PC-9 (cell line): ENCODE measurements at regions not wholly inside any gene's neighbourhood (a gene's known extent, or its start where the extent isn't known, plus 50 kb on each side); places are given as distances from the start of the nearest gene placed in this dataset.

Experiments
- BruUV-seq: library from RNA; stranded (reverse); fragments of 400-500 nt; replicated peaks from 2 replicates; lab custom pipeline; 2021; lab: Mats Ljungman, UMichigan
- CTCF ChIA-PET: fragments of 300-600 bp; sonication (Branson Sonifier 250); formaldehyde crosslinking; loops from one replicate; lab custom pipeline; 2022; ENCODE audit warnings: antibody characterized with exemption; lab: Charles Lee
- POLR2A ChIA-PET: fragments of 300-600 bp; sonication (Branson Sonifier 250); formaldehyde crosslinking; loops from one replicate; lab custom pipeline; 2022; ENCODE audit warnings: antibody characterized with exemption; ENCODE audit not compliant: unreplicated experiment; lab: Charles Lee
- DNase-seq, 2 experiments: peaks; one replicate each; pipeline versions ENCODE4 v3.0.0 to v3.0.0-alpha.2; 2015 to 2022; ENCODE audit warnings: mixed read lengths in 1 of 2
- H2AFZ ChIP-seq: fragments of 200-600 bp; sonication (generic); 2 replicates; pipeline ENCODE4 v1.8.1; 2017; ENCODE audit warnings: antibody characterized with exemption
- H3F3A ChIP-seq: fragments of 200-600 bp; sonication (generic); 2 replicates; pipeline ENCODE4 v1.8.1; 2017; ENCODE audit warnings: antibody characterized with exemption, mild to moderate bottlenecking, low read depth; ENCODE audit not compliant: insufficient read depth
- H3K27ac ChIP-seq: fragments of 200-600 bp; sonication (generic); 2 replicates; pipeline ENCODE4 v1.6.1; 2016; ENCODE audit warnings: mixed run types
- H3K27me3 ChIP-seq: fragments of 200-600 bp; sonication (generic); 2 replicates; pipeline ENCODE4 v1.6.1; 2016; ENCODE audit warnings: low read depth, mixed run types; ENCODE audit not compliant: insufficient read depth
- H3K36me3 ChIP-seq: fragments of 200-600 bp; sonication (generic); 2 replicates; pipeline ENCODE4 v1.6.1; 2016; ENCODE audit warnings: low read depth, mixed run types
- H3K4me1 ChIP-seq: fragments of 200-600 bp; sonication (generic); replicated peaks from 2 replicates; pipeline ENCODE4 v1.6.1; 2016; ENCODE audit warnings: mixed run types; ENCODE audit not compliant: insufficient read depth
- H3K4me2 ChIP-seq: fragments of 200-600 bp; sonication (generic); 2 replicates; pipeline ENCODE4 v1.6.1; 2017; ENCODE audit warnings: mixed run types
- H3K4me3 ChIP-seq: fragments of 200-600 bp; sonication (generic); 2 replicates; pipeline ENCODE4 v1.6.1; 2016; ENCODE audit warnings: mixed run types
- H3K79me2 ChIP-seq: fragments of 200-600 bp; sonication (generic); 2 replicates; pipeline ENCODE4 v1.6.1; 2017; ENCODE audit warnings: low read depth, mixed run types
- H3K9me2 ChIP-seq: fragments of 200-600 bp; sonication (generic); 2 replicates; pipeline ENCODE4 v1.8.1; 2017; ENCODE audit warnings: mild to moderate bottlenecking; ENCODE audit not compliant: insufficient read depth
- H3K9me3 ChIP-seq: fragments of 200-600 bp; sonication (generic); 2 replicates; pipeline ENCODE4 v1.8.1; 2016; ENCODE audit warnings: low read depth; ENCODE audit not compliant: insufficient read depth
- H4K20me1 ChIP-seq: fragments of 200-600 bp; sonication (generic); 2 replicates; pipeline ENCODE4 v1.8.1; 2017; ENCODE audit not compliant: insufficient read depth
- EZH2 ChIP-seq: fragments of 200-600 bp; sonication (generic); IDR thresholded peaks from 2 replicates; pipeline ENCODE4 v1.8.0; 2017; ENCODE audit warnings: antibody characterized with exemption, low read depth
- intact Hi-C: fragments of 100-400 bp; cut with micrococcal nuclease; formaldehyde crosslinking; loops from one replicate; pipeline ENCODE4 v1.10.0; 2022; ENCODE audit not compliant: unreplicated experiment
- TF ChIP-seq, protein P1 (sequence below): fragments of 200-600 bp; sonication (generic); conservative IDR thresholded peaks from 2 replicates; pipeline ENCODE4 v1.6.1; 2017; ENCODE audit warnings: mixed run types, antibody characterized with exemption, mild to moderate bottlenecking, moderate library complexity

DNA sequence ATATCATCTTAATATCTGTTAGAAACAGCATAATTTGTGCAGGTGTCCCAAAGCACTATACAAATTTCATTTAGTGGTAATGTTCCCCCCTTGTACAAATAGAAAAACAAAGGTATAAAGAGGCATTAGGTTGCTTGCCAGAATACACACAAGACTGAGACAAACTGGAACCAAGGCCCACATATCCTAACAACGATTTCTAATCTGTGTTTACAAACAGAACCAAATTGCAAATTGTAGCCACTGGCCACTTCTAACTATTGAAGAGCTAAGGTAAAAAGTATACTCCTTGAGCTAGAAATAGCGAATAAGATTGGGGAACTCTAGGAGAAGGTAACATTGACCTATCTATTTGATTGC lies 526.1 kb downstream of the KLF12 start:
- H3K79me2 ChIP-seq = no peaks in the 10 kb centered on the region
- intact Hi-C loops = no loop called here
- H3K27ac ChIP-seq = no peak overlapping the region
- no peak overlapping the region for H2AFZ ChIP-seq
- H3K9me3 ChIP-seq = no peaks in the 10 kb centered on the region
- H4K20me1 ChIP-seq = no peaks in the 10 kb centered on the region
- H3F3A ChIP-seq = no peaks in the 10 kb centered on the region
- CTCF ChIA-PET = no interaction called here
- DNase-seq = no peak
- BruUV-seq = no TSS peak
- TF ChIP-seq, protein P1, sequence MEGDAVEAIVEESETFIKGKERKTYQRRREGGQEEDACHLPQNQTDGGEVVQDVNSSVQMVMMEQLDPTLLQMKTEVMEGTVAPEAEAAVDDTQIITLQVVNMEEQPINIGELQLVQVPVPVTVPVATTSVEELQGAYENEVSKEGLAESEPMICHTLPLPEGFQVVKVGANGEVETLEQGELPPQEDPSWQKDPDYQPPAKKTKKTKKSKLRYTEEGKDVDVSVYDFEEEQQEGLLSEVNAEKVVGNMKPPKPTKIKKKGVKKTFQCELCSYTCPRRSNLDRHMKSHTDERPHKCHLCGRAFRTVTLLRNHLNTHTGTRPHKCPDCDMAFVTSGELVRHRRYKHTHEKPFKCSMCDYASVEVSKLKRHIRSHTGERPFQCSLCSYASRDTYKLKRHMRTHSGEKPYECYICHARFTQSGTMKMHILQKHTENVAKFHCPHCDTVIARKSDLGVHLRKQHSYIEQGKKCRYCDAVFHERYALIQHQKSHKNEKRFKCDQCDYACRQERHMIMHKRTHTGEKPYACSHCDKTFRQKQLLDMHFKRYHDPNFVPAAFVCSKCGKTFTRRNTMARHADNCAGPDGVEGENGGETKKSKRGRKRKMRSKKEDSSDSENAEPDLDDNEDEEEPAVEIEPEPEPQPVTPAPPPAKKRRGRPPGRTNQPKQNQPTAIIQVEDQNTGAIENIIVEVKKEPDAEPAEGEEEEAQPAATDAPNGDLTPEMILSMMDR = no peak
- no peak for TF ChIP-seq EZH2
- no peak overlapping the region for H3K4me3 ChIP-seq
- no peaks in the 10 kb centered on the region for H3K27me3 ChIP-seq
- POLR2A ChIA-PET = no interaction called here
- no peak overlapping the region for H3K4me2 ChIP-seq
- peaks cover 6% of the 10 kb centered on the region; the same call in 1 of the 2 replicates for H3K4me1 ChIP-seq
- no peaks in the 10 kb centered on the region for H3K36me3 ChIP-seq
- no peaks in the 10 kb centered on the region for H3K9me2 ChIP-seq

DNA sequence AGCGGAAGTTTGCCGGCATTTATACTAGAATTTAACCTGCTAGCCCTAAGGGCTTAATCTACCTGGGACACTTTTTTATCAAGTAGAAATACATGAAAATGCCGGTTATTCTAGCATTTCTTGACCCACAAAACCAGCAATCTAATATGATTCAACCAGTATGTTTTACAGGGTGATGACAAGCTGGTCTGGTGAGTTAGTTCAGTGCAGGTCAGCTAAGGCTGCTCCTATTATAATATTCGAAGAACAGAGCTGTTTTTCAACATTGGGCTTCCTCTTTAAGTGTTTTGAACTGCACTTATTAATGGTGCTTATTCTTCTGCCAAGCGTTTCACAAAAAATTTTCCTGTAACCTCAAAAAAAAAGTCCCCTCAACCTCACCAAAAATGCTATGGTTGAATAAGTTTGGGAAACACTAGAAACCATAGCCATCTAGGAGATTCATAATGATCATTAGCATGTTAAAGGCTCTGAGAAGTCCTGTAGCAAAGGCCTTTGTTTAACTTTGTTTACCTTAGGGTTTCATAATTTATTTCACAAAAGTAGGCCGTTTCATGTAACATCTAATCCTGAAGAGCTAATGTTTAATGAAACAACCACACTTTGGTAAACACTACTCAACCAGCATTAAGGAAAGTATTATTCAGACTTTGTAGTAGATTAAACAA lies 526.6 kb downstream of the KLF12 start:
- Histone ChIP-seq H3K4me2 (no peak overlapping the region), H3F3A (no peaks in the 10 kb centered on the region), H3K4me1 (peaks cover 6% of the 10 kb centered on the region; the same call in 1 of the 2 replicates), H3K36me3 (no peaks in the 10 kb centered on the region), H3K4me3 (no peak overlapping the region), H2AFZ (no peak overlapping the region), H3K9me2 (no peaks in the 10 kb centered on the region), H3K27ac (no peak overlapping the region), H4K20me1 (no peaks in the 10 kb centered on the region), H3K27me3 (no peaks in the 10 kb centered on the region), H3K9me3 (no peaks in the 10 kb centered on the region), H3K79me2 (no peaks in the 10 kb centered on the region)
- intact Hi-C loops = no loop called here
- CTCF ChIA-PET = no interaction called here
- DNase-seq = no peak
- POLR2A ChIA-PET = no interaction called here
- TF ChIP-seq EZH2 = no peak
- TF ChIP-seq, protein P1 = no peak
- BruUV-seq = no TSS peak

DNA sequence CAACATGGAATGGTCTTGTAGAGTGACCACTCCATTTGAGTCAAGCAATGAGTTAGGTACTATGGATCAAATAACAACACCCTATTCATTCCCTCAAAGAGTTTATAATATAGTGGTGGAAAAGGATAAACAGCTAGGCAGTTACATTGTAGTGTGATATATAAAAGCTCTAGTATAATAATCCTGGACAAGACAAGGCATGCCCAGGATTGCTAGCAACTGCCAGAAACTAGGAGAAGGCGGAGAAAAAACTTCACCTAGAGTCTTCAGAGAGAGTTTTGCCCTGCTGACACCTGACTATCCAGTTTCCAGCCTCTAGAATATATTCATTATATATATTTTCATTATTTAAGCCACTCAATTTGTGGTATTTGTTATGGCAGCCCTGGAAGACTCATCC lies 530.6 kb downstream of the KLF12 start:
- Histone ChIP-seq H3K9me3 (peaks cover 5% of the 10 kb centered on the region; the same call in 1 of the 2 replicates), H3K36me3 (no peaks in the 10 kb centered on the region), H3K4me2 (no peak overlapping the region), H3F3A (peaks cover 6% of the 10 kb centered on the region; the same call in 1 of the 2 replicates), H3K79me2 (no peaks in the 10 kb centered on the region), H3K27ac (no peak overlapping the region), H3K9me2 (no peaks in the 10 kb centered on the region), H3K4me1 (peaks cover 3% of the 10 kb centered on the region; the same call in 1 of the 2 replicates), H3K27me3 (no peaks in the 10 kb centered on the region), H4K20me1 (no peaks in the 10 kb centered on the region), H3K4me3 (no peak overlapping the region), H2AFZ (no peak overlapping the region)
- DNase-seq = no peak
- BruUV-seq = no TSS peak
- ChIA-PET CTCF (no interaction called here), POLR2A (interaction anchor here (0.6 kb wide), 1 partner anchor 724 kb away, joined by 4 read pairs; no protein-coding TSS in a partner anchor)
- intact Hi-C loops = no loop called here
- TF ChIP-seq EZH2 = no peak
- TF ChIP-seq, protein P1 = no peak
